Endothelial cell of umbilical vein (primary cell): ENCODE measurements at regions not wholly inside any gene's neighbourhood (a gene's known extent, or its start where the extent isn't known, plus 50 kb on each side); places are given as distances from the start of the nearest gene placed in this dataset.

Experiments used
- BruUV-seq: library from RNA; stranded (reverse); fragments of 400-500 nt; replicated peaks from 2 replicates; lab custom pipeline; 2021; lab: Mats Ljungman, UMichigan
- CTCF ChIA-PET: fragments of 300-600, 350-600 bp; sonication (Branson Sonifier 250); formaldehyde crosslinking; loops from one replicate; lab custom pipeline; 2021; ENCODE audit warnings: antibody characterized with exemption, inconsistent platforms; lab: Charles Lee
- POLR2A ChIA-PET: fragments of 300-600, 350-600 bp; sonication (Branson Sonifier 250); formaldehyde crosslinking; loops from one replicate; lab custom pipeline; 2021; ENCODE audit warnings: antibody characterized with exemption, inconsistent platforms; lab: Charles Lee
- DNase-seq: peaks from one replicate; pipeline ENCODE4 v3.0.0-alpha.2; 2011; ENCODE audit warnings: low read depth, low spot score
- FAIRE-seq: peaks from 2 replicates; lab custom pipeline; 2011; peaks lifted over from hg19 to GRCh38; lab: Jason Lieb, UNC
- H2AFZ ChIP-seq: 2 replicates; pipeline ENCODE4 v1.6.0; 2012; ENCODE audit warnings: low read depth, low read length, control low read depth, inconsistent platforms
- H3K27ac ChIP-seq: 2 replicates; pipeline ENCODE4 v1.5.1; 2011; ENCODE audit warnings: low read depth, mild to moderate bottlenecking, control low read depth, low read length, moderate library complexity; ENCODE audit not compliant: insufficient read depth
- H3K27me3 ChIP-seq, 2 experiments: 2 replicates each; pipeline versions ENCODE4 v1.6.0 to v1.6.1; 2011; ENCODE audit warnings: low read length in 2 of 2, mixed read lengths in 1 of 2; ENCODE audit not compliant: control insufficient read depth in 2 of 2, insufficient read depth in 2 of 2
- H3K36me3 ChIP-seq, 2 experiments: 2 replicates in 1 of 2; 3 replicates in 1 of 2; pipeline ENCODE4 v1.5.1; 2011; ENCODE audit warnings: low read length in 2 of 2, mild to moderate bottlenecking in 1 of 2, moderate library complexity in 1 of 2; ENCODE audit not compliant: control insufficient read depth in 2 of 2, insufficient read depth in 2 of 2; ENCODE audit errors: extremely low read depth in 1 of 2
- H3K4me1 ChIP-seq: 3 replicates; pipeline ENCODE4 v1.5.1; 2011; ENCODE audit warnings: mild to moderate bottlenecking, low read length; ENCODE audit not compliant: control insufficient read depth, insufficient read depth; ENCODE audit errors: extremely low read depth
- H3K4me2 ChIP-seq: 2 replicates; pipeline ENCODE4 v1.6.1; 2011; ENCODE audit warnings: low read length, control low read depth, mixed read lengths; ENCODE audit not compliant: insufficient read depth
- H3K4me3 ChIP-seq, 3 experiments: fragments of 200-600 bp in 1 of 3; sonication (generic), shearing (Covaris generic) in 1 of 3; replicated peaks in 1 of 3; 2 replicates each; pipeline ENCODE4 v1.5.1; 2011 to 2016; ENCODE audit warnings: control low read depth in 3 of 3, low read length in 3 of 3, mild to moderate bottlenecking in 2 of 3, inconsistent platforms in 1 of 3, low read depth in 1 of 3, moderate library complexity in 1 of 3; ENCODE audit not compliant: insufficient read depth in 1 of 3
- H3K79me2 ChIP-seq: 2 replicates; pipeline ENCODE4 v1.6.0; 2012; ENCODE audit warnings: low read length, inconsistent platforms; ENCODE audit not compliant: control insufficient read depth, insufficient read depth
- H3K9ac ChIP-seq: replicated peaks from 2 replicates; pipeline ENCODE3; 2011; ENCODE audit warnings: low read length, control low read depth; ENCODE audit not compliant: insufficient read depth; ENCODE audit errors: extremely low read depth
- H3K9me1 ChIP-seq: replicated peaks from 3 replicates; pipeline ENCODE4 v1.6.0; 2011; ENCODE audit warnings: mild to moderate bottlenecking, low read length; ENCODE audit not compliant: control insufficient read depth, insufficient read depth; ENCODE audit errors: extremely low read depth
- H3K9me3 ChIP-seq: replicated peaks from 2 replicates; pipeline ENCODE4 v1.5.1; 2012; ENCODE audit warnings: low read length, inconsistent platforms; ENCODE audit not compliant: control insufficient read depth, insufficient read depth
- H4K20me1 ChIP-seq: replicated peaks from 2 replicates; pipeline ENCODE3; 2011; ENCODE audit warnings: mild to moderate bottlenecking, low read length; ENCODE audit not compliant: control insufficient read depth, insufficient read depth; ENCODE audit errors: extremely low read depth
- CTCF ChIP-seq, 2 donors: IDR thresholded peaks; 1 replicate in 1 of 2; 2 replicates in 1 of 2; pipeline ENCODE4 v1.5.1; 2011; ENCODE audit warnings: low read length in 2 of 2, mild to moderate bottlenecking in 2 of 2, moderate library complexity in 2 of 2, control low read depth in 1 of 2, inconsistent platforms in 1 of 2, low read depth in 1 of 2; ENCODE audit not compliant: insufficient read depth in 1 of 2; ENCODE audit errors: extremely low read depth in 1 of 2
- EZH2 ChIP-seq: IDR thresholded peaks from 2 replicates; pipeline ENCODE4 v1.6.1; 2012; ENCODE audit warnings: borderline replicate concordance, low read depth, mild to moderate bottlenecking, moderate library complexity, low read length, inconsistent platforms; ENCODE audit not compliant: severe bottlenecking
- FOS ChIP-seq: IDR thresholded peaks from 2 replicates; pipeline ENCODE4 v1.6.1; 2011; ENCODE audit warnings: mild to moderate bottlenecking, low read length, moderate library complexity, borderline replicate concordance; ENCODE audit not compliant: insufficient read depth
- GATA2 ChIP-seq: IDR thresholded peaks from 2 replicates; pipeline ENCODE4 v1.7.0; 2011; ENCODE audit warnings: low read depth, mild to moderate bottlenecking, moderate library complexity, mixed read lengths, low read length; ENCODE audit not compliant: insufficient read length, insufficient read depth
- JUN ChIP-seq: IDR thresholded peaks from 2 replicates; pipeline ENCODE4 v1.6.1; 2011; ENCODE audit warnings: borderline replicate concordance, low read depth; ENCODE audit not compliant: insufficient read length, insufficient read depth
- MAX ChIP-seq: IDR thresholded peaks from 2 replicates; pipeline ENCODE4 v1.6.1; 2011; ENCODE audit not compliant: insufficient read depth, insufficient read length
- MYC ChIP-seq: IDR thresholded peaks from one replicate; pipeline ENCODE4 v1.6.1; 2011; ENCODE audit warnings: mild to moderate bottlenecking, low read depth, low read length
- POLR2A ChIP-seq: IDR thresholded peaks from 2 replicates; pipeline ENCODE4 v1.6.1; 2012; ENCODE audit warnings: low read depth, mild to moderate bottlenecking, control low read depth, low read length
- POLR2AphosphoS5 ChIP-seq: IDR thresholded peaks from 2 replicates; pipeline ENCODE4 v1.6.1; 2012; ENCODE audit warnings: low read depth, mild to moderate bottlenecking, control low read depth, low read length, moderate library complexity; ENCODE audit not compliant: insufficient read depth
- dilution Hi-C: fragments of 300-500 bp; cut with MboI; formaldehyde crosslinking; loops from one replicate; pipeline ENCODE4 v1.15.0; 2019; ENCODE audit warnings: low sequenced_read_pairs; ENCODE audit not compliant: extremely low pct_ligation_motif_present
- intact Hi-C: fragments of 100-400 bp; cut with micrococcal nuclease; formaldehyde crosslinking; loops from one replicate; pipeline ENCODE4 v1.10.0; 2022

GRCh38 chr6:119591235-119591634, 241.7 kb upstream of the MAN1A1 start:
- H3K4me1 ChIP-seq: no peaks in the 10 kb centered on the region
- no peak overlapping the region for H2AFZ ChIP-seq
- no peak overlapping the region for H3K27ac ChIP-seq
- no peak for TF ChIP-seq GATA2
- TF ChIP-seq CTCF (IDR thresholded peaks at IDR 0.05; ENCODE audit: extremely low read depth in 1 of 2, insufficient read depth in 1 of 2, low read depth in 1 of 2, low read length in 2 of 2): no peak
- no peak for TF ChIP-seq MAX
- no peak for TF ChIP-seq JUN
- no peak for TF ChIP-seq POLR2A
- TF ChIP-seq FOS: no peak
- no peak for TF ChIP-seq POLR2AphosphoS5
- TF ChIP-seq MYC: no peak
- TF ChIP-seq EZH2: no peak
- no peak overlapping the region for H3K4me3 ChIP-seq
- H3K9me1 ChIP-seq: no peaks in the 10 kb centered on the region
- POLR2A ChIA-PET: no interaction called here
- no peaks in the 10 kb centered on the region for H3K27me3 ChIP-seq
- no peaks in the 10 kb centered on the region for H3K79me2 ChIP-seq
- intact Hi-C loops (no loop called here), dilution Hi-C loops (no loop called here)
- H3K9ac ChIP-seq: no peak overlapping the region
- H3K4me2 ChIP-seq: no peak overlapping the region
- BruUV-seq: no TSS peak
- H3K36me3 ChIP-seq: no peaks in the 10 kb centered on the region
- FAIRE-seq (no peak), DNase-seq (no peak)
- CTCF ChIA-PET: no interaction called here
- H3K9me3 ChIP-seq: no peaks in the 10 kb centered on the region
- no peaks in the 10 kb centered on the region for H4K20me1 ChIP-seq
